D721Med (cell line): ENCODE measurements at regions not wholly inside any gene's neighbourhood (a gene's known extent, or its start where the extent isn't known, plus 50 kb on each side); places are given as distances from the start of the nearest gene placed in this dataset.

Experiments used
- DNase-seq: peaks from one replicate; pipeline ENCODE4 v3.0.0; 2011; ENCODE audit warnings: low spot score; ENCODE audit not compliant: insufficient read length
- FAIRE-seq: peaks from 2 replicates; lab custom pipeline; 2011; peaks lifted over from hg19 to GRCh38; lab: Jason Lieb, UNC
- CTCF ChIP-seq: IDR thresholded peaks from 2 replicates; pipeline ENCODE4 v1.5.1; 2012; ENCODE audit warnings: mild to moderate bottlenecking, control low read depth; ENCODE audit not compliant: insufficient read depth; ENCODE audit errors: missing control alignments

GRCh38 chr12:83472772-83473171 lies 786.1 kb downstream of the TMTC2 start:
- TF ChIP-seq CTCF, result no peak
- FAIRE-seq, result peak; percentile 11
- DNase-seq, result no peak

GRCh38 chr12:83472350-83472749 lies 785.6 kb downstream of the TMTC2 start:
- no peak for TF ChIP-seq CTCF
- FAIRE-seq (no peak), DNase-seq (no peak)

GRCh38 chr12:83471341-83471740 lies 784.6 kb downstream of the TMTC2 start:
- no peak for TF ChIP-seq CTCF
- FAIRE-seq, result no peak
- no peak for DNase-seq

- DNase-seq, result no peak
- FAIRE-seq, result no peak
- no peak for TF ChIP-seq CTCF
Measured at GRCh38 chr12:83470749-83471148, 784.0 kb downstream of the TMTC2 start.

- FAIRE-seq, result no peak
- no peak for TF ChIP-seq CTCF
- no peak for DNase-seq
Measured at GRCh38 chr12:83468988-83469908, 782.5 kb downstream of the TMTC2 start.

- TF ChIP-seq CTCF, result no peak
- DNase-seq (no peak), FAIRE-seq (peak; percentile 53)
Measured at GRCh38 chr12:83465632-83466031, 778.9 kb downstream of the TMTC2 start.

- no peak for FAIRE-seq
- DNase-seq, result no peak
- TF ChIP-seq CTCF, result no peak
Measured at GRCh38 chr12:83462419-83462818, 775.7 kb downstream of the TMTC2 start.
